ENCODE measurements at regions not wholly inside any gene's neighbourhood (a gene's known extent, or its start where the extent isn't known, plus 50 kb on each side); places are given as distances from the start of the nearest gene placed in this dataset.

- TF ChIP-seq CTCF (IDR thresholded peaks at IDR 0.05) (no peak), RFX5 (IDR thresholded peaks at IDR 0.05; ENCODE audit: low read length) (no peak)
These were observed 81.4 kb upstream of the ERCC4 start for GRCh38 chr16:13838401-13839190.

Data from SK-N-SH (cell line).